HG02763 (cell line): ENCODE measurements at regions not wholly inside any gene's neighbourhood (a gene's known extent, or its start where the extent isn't known, plus 50 kb on each side); places are given as distances from the start of the nearest gene placed in this dataset.
"Not testable (repeated sequence)": the region's sequence is repeated elsewhere in the genome, so short reads cannot be mapped to it uniquely, and the experiment has no call there.

Experiments used
- ATAC-seq: cut with Tn5 transposase; IDR thresholded peaks from one replicate; pipeline ENCODE4 v1.9.1; 2021; ENCODE audit warnings: mild to moderate bottlenecking, moderate library complexity; ENCODE audit not compliant: unreplicated experiment

DNA sequence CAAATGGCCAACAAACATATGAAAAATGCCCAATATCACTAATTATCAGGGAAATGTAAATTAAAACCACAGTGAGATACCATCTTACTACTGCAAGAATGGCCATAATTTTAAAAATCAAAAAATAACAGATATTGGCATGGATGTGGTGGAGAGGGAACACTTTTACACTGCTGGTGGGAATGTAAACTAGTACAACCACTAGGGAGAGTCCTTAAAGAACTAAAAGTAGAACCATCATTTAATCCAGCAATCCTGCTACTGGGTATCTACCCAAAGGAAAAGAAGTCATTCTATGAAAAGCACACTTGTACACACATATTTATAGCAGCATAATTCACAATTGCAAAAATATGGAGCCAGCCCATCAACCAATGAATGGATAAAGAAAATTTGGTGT, 459.7 kb downstream of the GXYLT1 start:
- ATAC-seq = no peak

- no peak for ATAC-seq
Measured at GRCh38 chr12:41683513-41684240, 461.0 kb downstream of the GXYLT1 start.

DNA sequence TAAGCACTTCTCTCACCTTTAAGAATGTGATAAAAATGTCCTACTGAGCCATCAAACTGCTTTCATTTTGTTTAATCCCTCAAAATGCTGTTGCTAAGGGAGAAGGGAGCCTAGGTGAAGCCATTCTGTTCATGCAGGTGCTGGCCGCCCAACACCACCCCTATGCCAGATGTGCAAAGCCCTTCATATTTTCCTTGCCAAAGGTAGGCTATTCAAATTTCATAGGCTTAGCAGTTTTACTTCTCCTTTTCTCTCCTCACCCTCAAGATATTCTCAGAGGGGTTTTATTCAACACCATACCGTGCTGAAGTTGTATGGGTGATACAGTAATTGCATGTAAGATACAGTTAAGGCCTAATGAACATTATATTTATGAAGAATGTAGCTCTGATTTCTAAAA, 461.7 kb downstream of the GXYLT1 start:
- peak; percentile 76 for ATAC-seq

GRCh38 chr12:41681898-41682297, 462.8 kb downstream of the GXYLT1 start:
- no peak for ATAC-seq

GRCh38 chr12:41680155-41680554, 464.5 kb downstream of the GXYLT1 start:
- ATAC-seq = no peak

- ATAC-seq = no peak
Measured at GRCh38 chr12:41663598-41664265, 475.6 kb downstream of the PDZRN4 start.

- ATAC-seq = no peak
Measured at GRCh38 chr12:41661141-41661765, 473.1 kb downstream of the PDZRN4 start.

- ATAC-seq = no peak
Measured at GRCh38 chr12:41656454-41656853, 468.3 kb downstream of the PDZRN4 start.

GRCh38 chr12:41653386-41654326, 465.5 kb downstream of the PDZRN4 start:
- no peak for ATAC-seq

- no peak for ATAC-seq
Measured at GRCh38 chr12:41652981-41653380, 464.9 kb downstream of the PDZRN4 start.

- ATAC-seq = no peak
Measured at GRCh38 chr12:41645624-41646023, 457.5 kb downstream of the PDZRN4 start.

DNA sequence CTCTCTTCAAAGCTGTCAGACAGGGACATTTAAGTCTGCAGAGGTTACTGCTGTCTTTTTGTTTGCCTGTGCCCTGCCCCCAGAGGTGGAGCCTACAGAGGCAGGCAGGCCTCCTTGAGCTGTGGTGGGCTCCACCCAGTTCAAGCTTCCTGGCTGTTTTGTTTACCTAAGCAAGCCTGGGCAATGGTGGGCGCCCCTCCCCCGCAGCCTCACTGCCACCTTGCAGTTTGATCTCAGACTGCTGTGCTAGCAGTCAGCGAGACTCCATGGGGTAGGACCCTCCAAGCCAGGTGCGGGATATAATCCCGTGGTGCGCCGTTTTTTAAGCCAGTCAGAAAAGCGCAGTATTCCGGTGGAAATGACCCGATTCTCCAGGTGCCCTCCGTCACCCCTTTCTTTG, 454.7 kb downstream of the PDZRN4 start:
- ATAC-seq = not testable (repeated sequence)

GRCh38 chr12:41636653-41637052, 448.5 kb downstream of the PDZRN4 start:
- no peak for ATAC-seq

DNA sequence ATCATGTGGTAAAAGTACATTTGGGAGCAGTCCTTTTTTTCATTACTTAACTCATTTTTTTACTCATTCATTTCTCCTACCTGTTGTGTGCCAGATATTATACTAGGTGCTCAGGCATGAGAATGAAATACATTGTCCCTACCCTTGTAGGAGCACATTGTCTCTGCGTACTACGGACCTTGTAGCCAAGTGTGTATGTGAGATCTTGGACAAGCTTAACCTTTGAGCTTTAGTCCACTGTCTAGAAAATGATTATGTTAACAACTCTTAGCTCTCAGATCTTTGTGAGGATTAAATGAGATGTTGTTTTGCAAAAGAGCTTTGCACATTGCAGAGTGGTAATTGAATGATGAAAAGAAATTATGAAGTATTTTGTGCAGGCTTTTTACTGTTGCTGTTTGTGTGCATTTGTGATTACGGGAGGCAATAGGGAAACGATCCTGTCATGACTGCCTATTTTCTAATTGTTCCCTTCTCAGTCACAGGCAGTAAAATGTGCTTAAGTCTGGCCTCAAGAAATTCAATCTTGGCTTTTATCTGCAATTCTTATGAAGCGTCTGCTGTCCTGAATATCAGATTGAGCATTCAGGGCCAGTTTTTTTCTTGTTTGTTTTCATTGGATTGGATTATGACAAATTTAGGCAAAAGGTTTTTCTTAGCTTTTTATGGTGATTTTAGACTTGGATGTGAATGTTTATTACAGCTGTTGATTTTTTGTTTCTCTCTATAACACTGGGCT, 447.7 kb downstream of the PDZRN4 start:
- ATAC-seq = no peak

DNA sequence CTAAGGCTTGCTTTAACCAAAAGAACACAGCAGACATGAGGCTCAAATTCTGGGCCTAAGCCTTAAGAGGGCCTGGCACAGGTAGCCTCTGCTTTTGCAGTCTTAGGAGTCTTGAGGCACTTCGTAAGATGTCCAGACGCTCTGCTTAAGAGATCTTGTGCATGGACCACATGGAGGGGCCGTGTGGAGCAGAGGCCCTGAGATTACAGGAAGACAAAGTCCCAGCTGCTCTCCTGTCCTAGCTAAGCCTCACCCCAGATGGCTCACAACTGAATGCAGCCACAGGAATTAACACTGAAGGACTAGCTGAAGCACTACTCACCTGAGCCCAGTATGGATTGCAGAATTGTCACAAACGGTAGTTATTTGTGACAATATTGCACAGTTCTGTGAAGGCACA, 446.0 kb downstream of the PDZRN4 start:
- ATAC-seq = no peak

DNA sequence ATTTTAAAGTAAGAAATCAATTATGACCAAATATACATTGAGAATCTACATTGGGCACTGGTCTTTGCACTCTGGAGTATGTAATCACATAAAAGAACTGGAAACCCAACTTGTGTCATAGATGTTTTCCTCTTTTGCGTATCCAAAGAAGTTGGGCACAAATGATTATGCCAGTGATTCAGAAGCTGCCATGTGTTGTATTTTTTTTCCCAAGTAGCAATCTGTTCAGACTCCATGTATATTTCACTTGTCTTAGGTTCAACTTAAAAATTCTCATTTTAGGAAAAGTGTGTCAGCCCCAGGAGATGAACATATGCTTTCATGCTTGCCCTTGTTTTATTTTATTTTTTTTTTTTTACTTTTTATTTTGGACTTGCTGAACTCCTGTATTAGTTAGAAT, 441.5 kb downstream of the PDZRN4 start:
- ATAC-seq = no peak

DNA sequence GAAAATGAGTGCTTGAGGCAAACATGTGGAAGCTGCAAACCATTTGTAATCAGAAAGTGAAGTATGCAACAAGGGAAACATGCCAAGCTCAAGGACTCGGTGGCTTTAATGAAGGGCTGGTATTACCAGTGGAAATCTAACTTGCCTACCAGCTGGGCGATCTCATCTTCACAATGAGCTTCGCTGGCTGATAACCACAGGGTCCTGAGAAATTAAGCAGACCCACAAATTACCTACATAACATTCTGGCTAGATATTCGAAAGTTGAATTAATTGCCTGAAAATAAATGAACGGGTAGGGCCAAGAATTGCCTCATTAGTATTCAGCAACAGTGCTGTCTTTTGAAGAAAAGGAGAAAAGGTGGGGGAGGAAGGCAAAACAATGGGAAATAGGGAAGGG, 439.4 kb downstream of the PDZRN4 start:
- no peak for ATAC-seq

DNA sequence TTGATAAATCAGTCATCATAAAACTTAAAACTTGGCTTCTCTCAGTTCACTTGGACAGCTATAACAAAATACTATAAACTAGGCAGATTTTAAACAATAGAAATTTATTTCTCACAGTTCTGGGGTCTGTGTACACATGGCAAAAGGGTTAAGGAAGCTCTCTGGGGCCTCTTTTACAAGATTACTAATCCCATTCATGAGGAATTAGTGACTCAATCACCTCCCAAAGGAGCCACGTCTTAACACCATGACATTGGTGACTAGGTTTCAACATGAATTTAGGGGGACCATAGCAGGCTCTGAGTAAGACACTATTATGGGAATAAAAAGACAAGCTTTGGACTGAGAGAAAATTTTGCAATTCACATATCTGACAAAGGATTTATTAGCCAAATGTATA, 436.5 kb downstream of the PDZRN4 start:
- ATAC-seq = no peak
